ENCODE measurements at regions not wholly inside any gene's neighbourhood (a gene's known extent, or its start where the extent isn't known, plus 50 kb on each side); places are given as distances from the start of the nearest gene placed in this dataset.

DNA sequence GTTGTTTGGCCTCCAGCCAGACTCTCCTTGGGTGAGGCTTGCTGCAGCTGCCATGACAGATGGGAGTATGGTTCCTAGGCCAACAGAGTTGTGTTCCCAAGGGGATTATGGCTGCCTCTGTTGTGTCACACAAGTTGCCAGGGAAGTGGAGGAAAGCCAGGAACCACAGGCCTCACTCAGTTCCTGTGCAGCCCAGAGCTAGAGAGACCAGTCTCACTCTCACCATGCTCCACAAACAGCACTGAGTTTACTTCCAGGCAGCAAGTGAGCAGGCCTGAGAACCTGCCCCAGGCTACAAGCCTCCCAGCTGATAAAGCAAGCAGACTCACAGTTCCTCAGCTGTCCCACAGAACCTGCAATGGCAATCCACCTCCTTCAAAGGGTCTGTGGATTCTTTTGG is 273.6 kb upstream of the TAS2R1 start:
- DNase-seq: no peak

DNA sequence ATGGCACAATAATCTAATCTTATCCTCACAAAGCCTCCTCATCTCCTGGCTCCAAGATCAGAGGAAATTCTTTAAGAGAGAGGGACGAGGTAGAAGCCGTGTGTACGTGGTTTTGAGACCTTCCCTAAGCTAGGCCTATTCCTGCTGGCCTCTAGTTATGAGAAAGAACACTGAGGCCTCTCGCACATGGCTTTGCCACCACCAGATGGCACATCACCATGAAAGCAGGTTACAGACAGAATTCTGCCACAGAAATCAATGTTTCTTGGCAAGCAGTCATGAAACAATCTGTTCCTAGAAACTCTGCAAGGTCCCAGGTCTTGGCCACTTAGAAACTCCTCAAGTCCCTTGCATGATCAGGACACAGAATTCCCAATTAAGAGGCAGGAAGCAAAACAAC is 268.2 kb upstream of the TAS2R1 start:
- peak in 1 of 2 experiments; percentile 50 for DNase-seq

GRCh38 chr5:9895302-9895645 is 265.1 kb upstream of the TAS2R1 start:
- DNase-seq: no peak

DNA sequence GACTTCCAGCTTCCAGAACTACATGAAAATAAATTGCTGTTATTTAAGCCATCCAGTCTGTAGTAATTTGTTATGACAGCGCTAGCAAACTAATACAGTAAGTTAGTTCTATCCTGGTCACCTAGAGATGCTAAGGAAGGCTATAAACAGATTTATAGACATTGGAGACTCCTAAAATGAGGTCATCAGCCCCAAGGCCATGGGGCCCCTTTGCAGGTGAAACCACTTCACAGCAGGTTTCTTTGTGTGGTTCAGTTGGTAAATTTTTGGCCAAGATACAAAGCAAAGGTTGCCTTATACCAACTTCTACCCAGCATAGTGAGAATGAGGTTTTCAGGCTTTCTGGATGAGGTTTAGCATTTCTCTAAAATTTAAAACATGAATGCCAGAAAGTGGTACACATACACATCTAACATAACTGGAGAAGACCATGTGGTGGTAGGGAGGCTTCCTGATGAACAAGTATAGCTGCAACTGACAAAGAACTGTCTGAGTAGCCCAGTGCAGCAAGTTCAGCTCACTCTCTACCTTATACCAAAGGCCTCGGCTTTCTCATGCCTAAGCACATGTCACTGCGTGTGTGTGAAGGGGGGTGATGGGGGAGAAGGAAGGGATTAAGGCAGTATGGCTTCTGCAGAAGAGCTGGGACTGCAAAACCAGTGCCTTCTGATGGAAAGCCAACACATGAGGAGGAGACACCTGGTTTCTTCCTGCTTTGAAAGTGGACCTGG is 264.6 kb upstream of the TAS2R1 start:
- DNase-seq: no peak

DNA sequence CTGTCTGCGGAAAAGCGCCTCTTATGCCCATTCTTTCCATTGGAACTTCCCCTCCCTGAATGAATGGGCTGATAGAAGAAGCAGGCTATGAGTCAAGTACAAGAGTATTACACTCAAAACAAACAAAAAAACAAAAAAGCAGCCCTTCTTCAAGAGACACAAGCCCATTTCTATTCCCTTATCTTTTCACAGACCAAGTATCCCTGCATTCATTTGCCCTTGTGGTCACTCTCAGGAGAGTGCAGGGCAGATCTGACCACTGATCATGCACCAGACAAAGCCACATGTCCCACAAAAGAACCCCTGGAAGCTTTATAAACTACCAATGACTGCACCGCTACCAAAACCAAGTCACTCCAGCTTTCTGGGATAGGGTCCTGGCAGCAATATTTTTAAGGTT is 262.5 kb upstream of the TAS2R1 start:
- no peak for DNase-seq

- no peak for DNase-seq
Measured at GRCh38 chr5:9889511-9889910, 259.4 kb upstream of the TAS2R1 start.

- no peak for DNase-seq
Measured at GRCh38 chr5:9888501-9888901, 258.4 kb upstream of the TAS2R1 start.

- DNase-seq: no peak
Measured at GRCh38 chr5:9885164-9885563, 255.0 kb upstream of the TAS2R1 start.

DNA sequence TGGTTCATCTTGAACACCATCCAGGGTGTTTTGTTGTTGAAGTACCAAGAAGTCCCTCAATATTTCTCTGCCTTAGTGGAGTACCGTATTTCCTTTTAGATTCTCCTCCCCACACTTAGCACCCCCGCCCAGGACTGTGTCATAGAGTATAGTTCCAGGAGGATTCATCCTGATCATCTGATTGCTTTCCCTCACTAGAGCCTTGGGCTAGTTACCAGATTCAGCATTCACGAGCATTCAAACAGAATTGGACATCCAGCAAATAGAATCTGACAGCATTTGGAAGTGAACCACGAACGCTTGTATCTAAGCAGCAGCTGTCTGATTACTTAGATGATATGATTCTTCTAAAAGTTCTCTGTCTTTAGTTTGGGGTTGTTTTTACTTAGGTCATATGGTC is 248.1 kb upstream of the TAS2R1 start:
- DNase-seq: no peak

DNA sequence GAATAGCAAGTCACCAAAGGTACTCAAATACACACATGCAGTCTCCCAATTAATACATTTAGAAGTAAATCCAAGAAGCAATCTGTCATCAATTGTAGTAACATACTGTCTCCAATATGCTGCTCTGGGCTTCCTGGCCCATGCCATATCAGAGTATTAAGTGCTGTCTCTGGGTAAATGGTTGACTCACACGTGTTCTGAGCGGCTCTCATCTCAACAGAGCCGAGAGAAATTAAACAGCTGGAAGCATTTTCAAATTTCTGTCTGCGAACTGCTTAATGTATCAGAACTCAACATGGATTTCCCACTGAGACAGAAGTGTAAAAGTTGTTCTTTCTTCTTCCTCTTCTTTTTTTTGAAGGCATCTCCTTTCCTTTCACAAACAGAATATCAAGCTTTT is 247.3 kb upstream of the TAS2R1 start:
- no peak for DNase-seq

GRCh38 chr5:9876451-9876850 is 246.3 kb upstream of the TAS2R1 start:
- DNase-seq: no peak

DNA sequence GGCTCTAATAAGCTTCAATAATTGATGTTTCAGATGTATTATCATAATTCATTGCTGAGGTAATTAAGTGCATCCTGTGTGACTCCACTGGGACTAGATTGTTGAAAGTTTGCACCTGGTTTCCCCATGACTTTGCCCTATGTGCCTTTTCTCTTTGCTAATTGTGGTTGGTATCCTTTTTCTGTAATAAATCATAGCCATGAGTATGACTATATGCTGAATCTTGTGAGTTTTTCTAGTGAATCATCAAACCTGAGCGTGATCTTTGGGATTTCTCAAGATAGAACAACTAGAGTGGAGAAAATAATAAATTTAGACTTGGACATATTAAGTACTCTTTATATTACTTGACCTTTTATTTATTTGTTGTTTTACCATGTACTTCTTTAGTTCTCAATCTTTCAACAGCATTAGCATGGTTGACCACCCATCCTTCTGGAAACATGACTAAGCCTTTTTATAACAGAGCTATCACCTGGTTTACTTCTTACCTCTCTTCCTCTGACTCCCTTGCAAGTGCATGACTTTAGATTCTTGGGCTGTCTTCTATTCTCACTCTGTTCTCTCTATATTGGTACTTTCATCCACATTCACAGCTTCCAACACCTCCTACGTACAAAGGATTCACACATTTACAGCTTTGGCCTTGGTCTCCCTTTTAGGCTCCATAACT is 239.6 kb upstream of the TAS2R1 start:
- DNase-seq: no peak

GRCh38 chr5:9865574-9865973 is 235.4 kb upstream of the TAS2R1 start:
- no peak for DNase-seq

- DNase-seq: no peak
Measured at GRCh38 chr5:9864791-9865190, 234.6 kb upstream of the TAS2R1 start.

DNA sequence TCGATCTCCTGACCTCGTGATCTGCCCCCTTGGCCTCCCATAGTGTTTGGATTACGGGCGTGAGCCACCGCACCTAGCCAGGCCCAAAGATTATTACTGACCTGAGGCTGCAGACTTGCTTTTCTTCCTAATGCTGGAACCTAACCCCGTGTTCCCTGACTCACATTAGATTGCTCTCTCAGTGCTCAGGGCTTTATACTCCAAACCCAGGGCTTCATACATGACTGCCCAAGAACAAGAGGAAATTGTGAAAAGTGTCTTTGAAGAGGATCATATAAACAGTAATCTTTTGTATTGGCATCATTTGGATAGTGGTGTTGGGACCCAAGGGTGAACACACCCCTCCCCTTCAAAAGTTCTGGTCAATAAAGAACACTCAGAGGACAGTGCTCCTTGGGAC is 233.3 kb upstream of the TAS2R1 start:
- DNase-seq: no peak

GRCh38 chr5:9861666-9862256 is 231.6 kb upstream of the TAS2R1 start:
- DNase-seq: no peak

- DNase-seq: no peak
Measured at GRCh38 chr5:9859808-9860207, 229.7 kb upstream of the TAS2R1 start.

DNA sequence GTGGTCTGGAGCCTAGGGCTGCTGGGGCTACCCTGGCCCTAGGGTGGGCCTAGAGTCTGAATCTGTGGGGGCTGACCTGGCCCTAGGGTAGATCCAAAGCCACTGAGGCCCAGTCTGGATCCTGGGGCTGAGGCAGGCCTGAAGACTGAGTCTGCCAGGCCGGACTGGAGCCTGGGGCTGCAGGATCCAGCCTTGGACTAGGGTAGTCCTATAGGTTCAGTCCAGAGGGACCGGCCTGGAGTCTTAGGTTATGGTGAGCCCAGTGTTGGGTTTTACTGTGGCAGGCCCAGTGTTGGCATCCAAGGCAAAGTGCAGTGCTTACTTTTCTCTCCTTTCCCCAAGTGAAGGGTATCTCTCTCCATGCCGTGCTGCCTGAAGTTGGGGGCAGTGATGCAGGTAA is 227.9 kb upstream of the TAS2R1 start:
- no peak for DNase-seq

GRCh38 chr5:9853309-9853708 is 223.2 kb upstream of the TAS2R1 start:
- no peak for DNase-seq

DNA sequence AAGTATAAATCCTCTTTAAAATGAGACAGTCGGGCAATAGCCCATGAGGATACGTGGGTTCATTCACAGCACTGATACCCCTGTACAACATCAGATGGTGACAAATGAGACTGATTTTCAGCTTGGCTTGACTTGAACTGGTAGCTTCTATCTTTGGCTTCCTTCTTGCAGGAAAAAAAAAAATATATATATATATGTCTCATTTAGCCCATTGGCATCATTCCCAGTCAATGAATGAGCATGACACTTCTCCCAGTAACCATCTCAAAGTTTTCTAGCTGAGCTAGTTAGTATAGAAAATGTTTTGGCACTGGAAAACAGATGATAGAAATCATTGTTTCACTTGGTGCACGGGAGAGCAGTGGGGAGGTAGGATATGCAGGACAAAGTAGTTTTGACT is 222.5 kb upstream of the TAS2R1 start:
- no peak for DNase-seq

DNA sequence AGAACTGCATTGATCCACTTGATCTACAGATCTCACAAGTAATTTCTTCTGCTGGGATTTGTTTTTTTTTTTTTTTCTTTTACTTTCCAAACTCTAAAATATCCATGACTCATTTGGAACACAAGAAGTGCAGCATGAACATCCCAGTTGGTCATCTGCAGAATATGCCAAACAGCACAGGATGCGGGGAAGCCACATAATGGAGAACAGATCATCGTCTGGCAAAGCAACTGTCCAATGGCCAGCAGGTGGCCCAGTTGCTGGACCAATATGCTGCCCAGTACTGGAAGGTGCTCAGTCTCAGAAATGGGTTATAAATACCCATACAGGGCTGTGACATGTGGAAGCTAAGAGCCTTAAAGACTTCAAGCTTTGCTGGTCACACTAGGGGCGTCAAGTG is 221.3 kb upstream of the TAS2R1 start:
- DNase-seq: peak in 1 of 2 experiments; percentile 10

- DNase-seq: no peak
Measured at GRCh38 chr5:9850456-9850855, 220.3 kb upstream of the TAS2R1 start.

DNA sequence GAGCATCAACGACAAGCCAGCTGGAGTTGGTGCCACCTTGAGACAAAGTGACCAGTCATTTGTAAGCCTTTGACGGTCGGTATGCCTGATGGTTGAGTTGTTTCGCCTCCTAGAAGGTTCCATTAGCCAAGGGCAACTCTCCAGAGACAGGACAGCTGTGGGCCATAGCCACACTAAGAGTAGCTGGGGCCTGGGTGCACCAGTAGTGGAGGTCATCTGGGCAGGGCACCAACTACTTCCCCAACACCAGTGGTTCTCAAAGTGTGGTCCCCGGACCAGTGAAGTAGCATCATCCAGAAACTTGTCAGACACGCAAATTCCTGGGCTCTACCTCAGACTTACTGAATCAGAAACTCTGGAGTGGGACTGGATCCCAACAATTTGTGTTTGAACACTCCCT is 217.5 kb upstream of the TAS2R1 start:
- DNase-seq: no peak

DNA sequence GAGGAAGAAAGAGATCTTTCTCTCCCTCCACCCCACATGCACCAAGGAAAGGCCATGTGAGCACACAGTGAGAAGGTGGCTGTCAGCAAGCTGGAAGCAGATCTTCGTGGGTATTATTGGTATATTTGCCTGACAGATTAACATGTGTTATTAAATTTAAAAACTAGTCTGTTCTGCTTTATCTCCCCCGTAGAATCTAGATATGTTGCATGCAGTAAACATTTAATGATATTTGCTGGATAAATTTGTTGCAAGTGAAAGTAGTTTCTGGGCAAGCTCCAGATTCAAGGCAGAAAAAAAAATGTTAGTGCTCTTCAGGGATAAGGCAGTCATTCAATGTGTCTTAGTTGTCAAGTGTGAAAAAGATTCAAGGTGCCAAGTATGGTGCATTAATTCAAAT is 215.0 kb upstream of the TAS2R1 start:
- no peak for DNase-seq
